ENCODE measurements at regions not wholly inside any gene's neighbourhood (a gene's known extent, or its start where the extent isn't known, plus 50 kb on each side); places are given as distances from the start of the nearest gene placed in this dataset.

GRCh38 chr12:127260531-127260930 is 1006.4 kb upstream of the TMEM132C start:
- Histone ChIP-seq H3K4me1 (no peaks in the 10 kb centered on the region), H3K4me3 (no peak overlapping the region), H3K27ac (no peak overlapping the region), H3K27me3 (no peaks in the 10 kb centered on the region), H3K36me3 (no peaks in the 10 kb centered on the region), H3K9me3 (replicated peaks) (no peaks in the 10 kb centered on the region)
- no peak for DNase-seq

GRCh38 chr12:127260999-127261398 is 1006.0 kb upstream of the TMEM132C start:
- Histone ChIP-seq H3K4me1 (no peaks in the 10 kb centered on the region), H3K4me3 (no peak overlapping the region), H3K9me3 (replicated peaks) (no peaks in the 10 kb centered on the region), H3K27ac (no peak overlapping the region), H3K27me3 (no peaks in the 10 kb centered on the region), H3K36me3 (no peaks in the 10 kb centered on the region)
- DNase-seq, result no peak

- H3K27ac ChIP-seq, result no peak overlapping the region
- no peak overlapping the region for H3K4me3 ChIP-seq
- H3K4me1 ChIP-seq, result no peaks in the 10 kb centered on the region
- no peaks in the 10 kb centered on the region for H3K9me3 ChIP-seq (replicated peaks)
- no peaks in the 10 kb centered on the region for H3K36me3 ChIP-seq
- DNase-seq, result no peak
- H3K27me3 ChIP-seq, result no peaks in the 10 kb centered on the region
Observed at GRCh38 chr12:127262615-127263014, 1004.4 kb upstream of the TMEM132C start.

GRCh38 chr12:127263621-127264020 is 1003.3 kb upstream of the TMEM132C start:
- H3K36me3 ChIP-seq, result no peaks in the 10 kb centered on the region
- H3K27ac ChIP-seq, result no peak overlapping the region
- no peaks in the 10 kb centered on the region for H3K27me3 ChIP-seq
- H3K4me1 ChIP-seq, result no peaks in the 10 kb centered on the region
- H3K9me3 ChIP-seq (replicated peaks), result no peaks in the 10 kb centered on the region
- no peak for DNase-seq
- H3K4me3 ChIP-seq, result no peak overlapping the region

- Histone ChIP-seq H3K4me3 (no peak overlapping the region), H3K4me1 (no peaks in the 10 kb centered on the region), H3K27me3 (no peaks in the 10 kb centered on the region), H3K9me3 (replicated peaks) (no peaks in the 10 kb centered on the region), H3K27ac (no peak overlapping the region), H3K36me3 (no peaks in the 10 kb centered on the region)
- no peak for DNase-seq
Observed at GRCh38 chr12:127267128-127267527, 999.8 kb upstream of the TMEM132C start.

- Histone ChIP-seq H3K27ac (no peak overlapping the region), H3K27me3 (no peaks in the 10 kb centered on the region), H3K4me1 (no peaks in the 10 kb centered on the region), H3K4me3 (no peak overlapping the region), H3K9me3 (replicated peaks) (no peaks in the 10 kb centered on the region), H3K36me3 (no peaks in the 10 kb centered on the region)
- DNase-seq, result no peak
Observed at GRCh38 chr12:127268213-127268612, 998.8 kb upstream of the TMEM132C start.

GRCh38 chr12:127268706-127269425 is 998.1 kb upstream of the TMEM132C start:
- Histone ChIP-seq H3K27me3 (no peaks in the 10 kb centered on the region), H3K4me3 (no peak overlapping the region), H3K36me3 (no peaks in the 10 kb centered on the region), H3K4me1 (no peaks in the 10 kb centered on the region), H3K9me3 (replicated peaks) (no peaks in the 10 kb centered on the region), H3K27ac (no peak overlapping the region)
- DNase-seq, result no peak

- Histone ChIP-seq H3K4me3 (no peak overlapping the region), H3K36me3 (no peaks in the 10 kb centered on the region), H3K4me1 (no peaks in the 10 kb centered on the region), H3K27ac (no peak overlapping the region), H3K9me3 (replicated peaks) (no peaks in the 10 kb centered on the region), H3K27me3 (no peaks in the 10 kb centered on the region)
- DNase-seq, result no peak
Observed at GRCh38 chr12:127270193-127270592, 996.8 kb upstream of the TMEM132C start.

- no peak for DNase-seq
- no peaks in the 10 kb centered on the region for H3K4me1 ChIP-seq
Observed at GRCh38 chr12:127271776-127272175, 995.2 kb upstream of the TMEM132C start.

GRCh38 chr12:127272864-127273263 is 994.1 kb upstream of the TMEM132C start:
- Histone ChIP-seq H3K9me3 (replicated peaks) (no peaks in the 10 kb centered on the region), H3K4me3 (no peak overlapping the region), H3K27ac (no peak overlapping the region), H3K27me3 (no peaks in the 10 kb centered on the region), H3K36me3 (no peaks in the 10 kb centered on the region), H3K4me1 (no peaks in the 10 kb centered on the region)
- DNase-seq, result no peak

More at GRCh38 chr12:127271776-127272175, 995.2 kb upstream of the TMEM132C start:
- no peak overlapping the region for H3K4me3 ChIP-seq
- H3K36me3 ChIP-seq, result no peaks in the 10 kb centered on the region
- no peaks in the 10 kb centered on the region for H3K27me3 ChIP-seq
- no peak overlapping the region for H3K27ac ChIP-seq
- no peaks in the 10 kb centered on the region for H3K9me3 ChIP-seq (replicated peaks)

- Histone ChIP-seq H3K36me3 (no peaks in the 10 kb centered on the region), H3K27ac (no peak overlapping the region), H3K27me3 (no peaks in the 10 kb centered on the region), H3K4me1 (no peaks in the 10 kb centered on the region), H3K4me3 (no peak overlapping the region), H3K9me3 (replicated peaks) (no peaks in the 10 kb centered on the region)
- no peak for DNase-seq
Observed at GRCh38 chr12:127273626-127274025, 993.3 kb upstream of the TMEM132C start.

GRCh38 chr12:127275416-127275815 is 991.6 kb upstream of the TMEM132C start:
- DNase-seq, result no peak

GRCh38 chr12:127277882-127278281 is 989.1 kb upstream of the TMEM132C start:
- H3K4me3 ChIP-seq, result no peak overlapping the region
- H3K36me3 ChIP-seq, result no peaks in the 10 kb centered on the region
- no peaks in the 10 kb centered on the region for H3K9me3 ChIP-seq (replicated peaks)
- H3K4me1 ChIP-seq, result no peaks in the 10 kb centered on the region
- DNase-seq, result no peak
- no peaks in the 10 kb centered on the region for H3K27me3 ChIP-seq
- H3K27ac ChIP-seq, result no peak overlapping the region

More at GRCh38 chr12:127275416-127275815, 991.6 kb upstream of the TMEM132C start:
- H3K27ac ChIP-seq, result no peak overlapping the region
- no peak overlapping the region for H3K4me3 ChIP-seq
- H3K36me3 ChIP-seq, result no peaks in the 10 kb centered on the region
- no peaks in the 10 kb centered on the region for H3K9me3 ChIP-seq (replicated peaks)
- no peaks in the 10 kb centered on the region for H3K27me3 ChIP-seq
- H3K4me1 ChIP-seq, result no peaks in the 10 kb centered on the region

- Histone ChIP-seq H3K4me1 (no peaks in the 10 kb centered on the region), H3K27ac (no peak overlapping the region), H3K9me3 (replicated peaks) (no peaks in the 10 kb centered on the region), H3K36me3 (no peaks in the 10 kb centered on the region), H3K27me3 (no peaks in the 10 kb centered on the region), H3K4me3 (no peak overlapping the region)
- no peak for DNase-seq
Observed at GRCh38 chr12:127278351-127278750, 988.6 kb upstream of the TMEM132C start.

- no peak for DNase-seq
- no peaks in the 10 kb centered on the region for H3K27me3 ChIP-seq
- no peaks in the 10 kb centered on the region for H3K9me3 ChIP-seq (replicated peaks)
- H3K27ac ChIP-seq, result no peak overlapping the region
- H3K4me3 ChIP-seq, result no peak overlapping the region
- no peaks in the 10 kb centered on the region for H3K36me3 ChIP-seq
- no peaks in the 10 kb centered on the region for H3K4me1 ChIP-seq
Observed at GRCh38 chr12:127280393-127281275, 986.3 kb upstream of the TMEM132C start.

All from SJCRH30 (cell line).